ENCODE measurements at regions not wholly inside any gene's neighbourhood (a gene's known extent, or its start where the extent isn't known, plus 50 kb on each side); places are given as distances from the start of the nearest gene placed in this dataset.

DNA sequence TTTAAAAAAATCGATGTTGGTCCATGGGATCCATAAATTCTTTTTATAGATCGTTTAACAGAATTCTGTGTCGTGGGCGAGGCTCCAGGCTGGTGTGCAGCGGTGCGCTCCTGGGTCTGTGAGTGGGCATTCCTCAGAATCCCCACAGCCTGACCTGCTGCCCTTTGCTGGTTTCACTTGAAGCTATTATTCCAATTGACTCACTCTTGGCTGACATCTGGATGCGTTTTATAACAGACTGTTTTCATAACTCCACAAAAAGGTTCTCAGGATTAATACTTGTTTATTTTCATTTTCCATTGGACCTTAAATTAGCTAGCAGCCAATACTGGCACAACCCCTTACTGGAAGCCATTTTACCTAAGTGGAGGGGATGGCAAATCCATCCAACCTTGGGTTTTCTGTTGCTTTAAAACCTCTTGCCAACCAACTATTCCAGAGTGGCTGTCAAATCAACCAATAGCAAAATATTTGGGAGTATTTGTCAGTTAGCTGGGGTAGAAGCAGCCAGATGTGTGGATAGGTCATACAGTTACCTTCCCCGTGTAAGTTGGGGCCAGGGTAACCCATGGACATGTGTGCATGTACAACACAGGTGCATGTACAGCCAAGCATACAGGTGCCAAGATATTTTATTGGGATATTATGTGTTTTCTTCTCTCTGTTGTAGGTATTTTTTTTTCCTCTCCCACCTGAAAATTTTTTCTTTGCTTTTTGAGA, 160.7 kb upstream of the ZNF32 start:
- intact Hi-C loops (cut with DNase I) = no loop called here
- no peaks in the 10 kb centered on the region for H3K27me3 ChIP-seq (replicated peaks; ENCODE audit: insufficient read depth)
- H3K9me3 ChIP-seq = no peaks in the 10 kb centered on the region
- H3K4me1 ChIP-seq (replicated peaks) = no peaks in the 10 kb centered on the region
- no peak for DNase-seq (ENCODE audit: low spot score)
- H3K4me3 ChIP-seq = no peak overlapping the region
- WGBS = 25% methylated on average over 8 of the region's 8 CpGs
- no peaks in the 10 kb centered on the region for H3K36me3 ChIP-seq
- TF ChIP-seq, protein P1, sequence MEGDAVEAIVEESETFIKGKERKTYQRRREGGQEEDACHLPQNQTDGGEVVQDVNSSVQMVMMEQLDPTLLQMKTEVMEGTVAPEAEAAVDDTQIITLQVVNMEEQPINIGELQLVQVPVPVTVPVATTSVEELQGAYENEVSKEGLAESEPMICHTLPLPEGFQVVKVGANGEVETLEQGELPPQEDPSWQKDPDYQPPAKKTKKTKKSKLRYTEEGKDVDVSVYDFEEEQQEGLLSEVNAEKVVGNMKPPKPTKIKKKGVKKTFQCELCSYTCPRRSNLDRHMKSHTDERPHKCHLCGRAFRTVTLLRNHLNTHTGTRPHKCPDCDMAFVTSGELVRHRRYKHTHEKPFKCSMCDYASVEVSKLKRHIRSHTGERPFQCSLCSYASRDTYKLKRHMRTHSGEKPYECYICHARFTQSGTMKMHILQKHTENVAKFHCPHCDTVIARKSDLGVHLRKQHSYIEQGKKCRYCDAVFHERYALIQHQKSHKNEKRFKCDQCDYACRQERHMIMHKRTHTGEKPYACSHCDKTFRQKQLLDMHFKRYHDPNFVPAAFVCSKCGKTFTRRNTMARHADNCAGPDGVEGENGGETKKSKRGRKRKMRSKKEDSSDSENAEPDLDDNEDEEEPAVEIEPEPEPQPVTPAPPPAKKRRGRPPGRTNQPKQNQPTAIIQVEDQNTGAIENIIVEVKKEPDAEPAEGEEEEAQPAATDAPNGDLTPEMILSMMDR (IDR thresholded peaks at IDR 0.05) = no peak
- no peak for TF ChIP-seq POLR2A (IDR thresholded peaks at IDR 0.05)
- TF ChIP-seq POLR2AphosphoS5 (IDR thresholded peaks at IDR 0.05) = no peak
- H3K27ac ChIP-seq = no peak overlapping the region

DNA sequence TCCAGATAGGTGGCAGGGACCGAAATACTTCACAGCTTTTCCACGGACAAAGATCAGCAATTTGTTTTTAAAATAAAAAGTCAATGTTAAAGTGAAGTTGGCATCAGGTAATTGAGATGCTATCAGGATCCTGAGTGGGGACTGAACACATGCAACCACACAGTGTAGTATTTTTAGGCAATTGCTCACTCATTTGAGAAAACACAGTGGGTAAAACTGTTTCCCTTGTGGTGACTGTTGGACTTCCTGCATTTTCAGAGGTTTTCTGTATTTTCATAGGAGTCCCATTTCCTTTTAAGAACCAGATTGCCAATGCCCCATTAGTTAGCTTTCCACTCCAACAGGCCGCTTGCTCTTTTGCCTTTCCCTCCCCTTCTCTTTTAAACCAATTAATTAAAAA, 159.5 kb upstream of the ZNF32 start:
- no peak for DNase-seq (ENCODE audit: low spot score)

DNA sequence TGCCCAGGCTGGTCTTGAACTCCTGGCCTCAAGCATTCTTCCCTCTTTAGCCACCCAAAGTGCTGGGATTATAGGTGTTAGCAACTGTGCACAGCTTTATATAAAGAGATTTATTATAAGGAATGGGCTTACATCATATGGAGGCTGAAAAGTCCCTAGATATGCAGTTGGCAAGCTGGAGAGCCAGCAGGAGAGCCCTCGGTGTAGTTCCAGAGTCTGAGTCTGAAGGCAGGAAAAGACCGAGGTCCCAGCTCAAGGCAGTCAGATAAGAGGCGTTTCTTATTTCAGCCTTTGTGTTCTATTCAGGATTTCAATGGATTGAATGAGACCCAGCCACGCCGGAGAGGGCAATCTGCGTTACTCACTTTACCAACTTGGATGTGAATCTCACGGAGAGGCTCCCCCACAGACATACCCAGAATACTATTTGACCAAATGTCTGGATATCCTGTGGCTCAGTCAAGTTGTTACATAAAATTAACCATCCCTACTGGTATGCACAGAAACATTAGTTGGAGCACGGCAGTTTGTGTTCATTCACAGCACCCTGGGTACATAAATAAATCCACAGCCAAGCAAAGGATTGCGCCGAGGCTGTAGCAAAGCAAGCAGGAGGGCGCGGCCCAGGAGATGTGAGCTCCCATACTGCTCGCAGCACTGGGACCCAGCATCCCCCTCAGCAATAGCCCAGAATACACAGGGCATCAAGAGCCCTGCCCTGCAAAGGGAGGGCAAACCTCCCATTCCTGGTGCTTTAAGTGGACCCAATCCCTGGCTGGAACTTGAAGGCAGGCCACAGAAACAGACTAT, 158.4 kb upstream of the ZNF32 start:
- intact Hi-C loops (cut with DNase I) = no loop called here
- 89% methylated on average over 13 of the region's 13 CpGs for WGBS
- H3K9me3 ChIP-seq = no peaks in the 10 kb centered on the region
- H3K27me3 ChIP-seq (replicated peaks; ENCODE audit: insufficient read depth) = no peaks in the 10 kb centered on the region
- H3K36me3 ChIP-seq = no peaks in the 10 kb centered on the region
- TF ChIP-seq, protein P1 (IDR thresholded peaks at IDR 0.05) = no peak
- TF ChIP-seq POLR2AphosphoS5 (IDR thresholded peaks at IDR 0.05) = no peak
- TF ChIP-seq POLR2A (IDR thresholded peaks at IDR 0.05) = no peak
- H3K27ac ChIP-seq = no peak overlapping the region
- no peak overlapping the region for H3K4me3 ChIP-seq
- no peaks in the 10 kb centered on the region for H3K4me1 ChIP-seq (replicated peaks)
- DNase-seq (ENCODE audit: low spot score) = no peak

More for the DNA sequence above, 159.5 kb upstream of the ZNF32 start:
- H3K9me3 ChIP-seq = no peaks in the 10 kb centered on the region
- intact Hi-C loops (cut with DNase I) = no loop called here
- no peak overlapping the region for H3K27ac ChIP-seq
- 92% methylated on average over 3 of the region's 3 CpGs for WGBS
- no peaks in the 10 kb centered on the region for H3K27me3 ChIP-seq (replicated peaks; ENCODE audit: insufficient read depth)
- no peaks in the 10 kb centered on the region for H3K36me3 ChIP-seq
- H3K4me1 ChIP-seq (replicated peaks) = no peaks in the 10 kb centered on the region
- H3K4me3 ChIP-seq = no peak overlapping the region
- TF ChIP-seq POLR2AphosphoS5 (IDR thresholded peaks at IDR 0.05) = no peak
- TF ChIP-seq, protein P1 (IDR thresholded peaks at IDR 0.05) = no peak
- TF ChIP-seq POLR2A (IDR thresholded peaks at IDR 0.05) = no peak

DNA sequence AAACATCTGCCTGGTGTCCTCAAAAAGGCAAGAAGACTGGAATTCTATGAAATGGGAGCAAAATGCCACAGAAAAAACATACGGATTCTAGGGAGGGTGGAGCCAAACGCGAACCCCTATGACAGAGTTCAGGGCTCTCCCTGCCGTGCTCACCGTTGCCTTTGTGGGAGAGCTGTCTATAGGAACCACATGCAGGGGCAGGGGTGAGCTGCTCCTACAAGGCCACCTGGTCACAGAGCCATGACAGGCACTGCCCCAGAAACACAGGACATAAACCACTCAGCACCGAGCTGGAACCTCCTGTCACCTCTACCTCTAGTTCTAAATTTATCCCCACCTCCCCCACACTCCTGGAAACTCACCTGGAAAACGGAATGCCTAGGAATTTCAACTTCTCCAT, 155.1 kb upstream of the ZNF32 start:
- intact Hi-C loops (cut with DNase I) = no loop called here
- WGBS = 64% methylated on average over 7 of the region's 7 CpGs
- H3K4me1 ChIP-seq (replicated peaks) = no peaks in the 10 kb centered on the region
- H3K4me3 ChIP-seq = no peak overlapping the region
- no peaks in the 10 kb centered on the region for H3K27me3 ChIP-seq (replicated peaks; ENCODE audit: insufficient read depth)
- H3K27ac ChIP-seq = no peak overlapping the region
- no peak for DNase-seq (ENCODE audit: low spot score)
- no peaks in the 10 kb centered on the region for H3K9me3 ChIP-seq
- no peaks in the 10 kb centered on the region for H3K36me3 ChIP-seq
- TF ChIP-seq, protein P1 (IDR thresholded peaks at IDR 0.05) = no peak
- TF ChIP-seq POLR2A (IDR thresholded peaks at IDR 0.05) = no peak
- TF ChIP-seq POLR2AphosphoS5 (IDR thresholded peaks at IDR 0.05) = no peak
